ENCODE measurements at regions not wholly inside any gene's neighbourhood (a gene's known extent, or its start where the extent isn't known, plus 50 kb on each side); places are given as distances from the start of the nearest gene placed in this dataset.
"Not testable (repeated sequence)": the region's sequence is repeated elsewhere in the genome, so short reads cannot be mapped to it uniquely, and the experiment has no call there.

DNA sequence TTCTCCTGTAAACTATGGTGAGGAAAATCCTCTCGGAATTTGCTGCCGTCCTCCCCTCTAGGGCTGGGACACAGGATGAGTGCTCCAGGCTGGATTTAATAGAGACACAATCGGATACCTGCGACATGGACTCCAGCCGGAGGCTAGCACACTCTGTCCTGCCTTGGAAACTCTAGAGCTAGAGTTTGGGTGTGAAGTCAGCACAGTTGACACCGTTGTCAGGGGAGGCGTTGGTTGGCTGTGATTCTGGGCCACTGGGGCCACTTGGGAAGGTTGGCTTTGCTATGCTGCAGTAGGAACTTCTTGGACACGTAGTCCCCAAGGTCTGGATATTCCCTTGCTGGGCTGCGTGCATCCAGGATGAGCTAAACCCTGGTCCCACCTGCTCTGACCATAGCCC, 169.4 kb downstream of the NRN1 start:
- DNase-seq (ENCODE audit: low read depth) = no peak

DNA sequence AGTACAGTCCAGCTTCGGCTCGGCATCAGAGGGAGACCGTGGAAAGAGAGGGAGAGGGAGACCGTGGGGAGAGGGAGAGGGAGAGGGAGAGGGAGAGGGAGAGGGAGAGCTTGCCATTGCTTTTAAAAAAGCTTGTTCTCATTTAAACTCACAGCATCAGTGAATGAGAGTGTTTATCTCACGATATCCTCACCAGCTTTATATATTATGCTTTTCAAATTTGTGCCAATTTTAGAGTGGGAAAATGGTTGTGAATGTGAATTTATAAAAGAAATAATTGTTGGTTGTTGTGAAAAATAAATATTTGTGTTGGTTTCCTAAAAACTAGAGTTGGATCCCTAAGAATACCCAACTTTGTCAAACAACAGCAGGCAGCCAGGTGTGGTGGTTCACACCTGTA, 170.1 kb downstream of the NRN1 start:
- not testable (repeated sequence) for DNase-seq (ENCODE audit: low read depth)

DNA sequence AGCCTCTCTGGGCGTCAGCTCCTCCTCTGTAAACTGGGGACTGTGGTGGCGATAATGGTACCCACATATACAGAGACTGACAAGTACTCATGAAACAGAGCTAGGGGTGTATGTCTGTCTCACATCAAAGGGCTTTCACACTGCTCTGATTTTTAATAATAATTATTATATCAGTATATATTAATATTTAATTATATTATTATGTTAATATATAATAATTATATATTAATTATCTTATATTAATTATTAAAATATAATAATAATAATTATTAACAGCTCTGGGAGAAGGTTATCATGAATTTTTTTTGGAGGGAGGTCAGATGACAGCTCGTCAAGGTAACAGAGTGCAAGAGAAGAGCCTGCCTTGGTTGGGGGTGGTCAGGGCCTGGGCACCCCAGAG, 173.6 kb downstream of the NRN1 start:
- no peak for DNase-seq (ENCODE audit: low read depth)

DNA sequence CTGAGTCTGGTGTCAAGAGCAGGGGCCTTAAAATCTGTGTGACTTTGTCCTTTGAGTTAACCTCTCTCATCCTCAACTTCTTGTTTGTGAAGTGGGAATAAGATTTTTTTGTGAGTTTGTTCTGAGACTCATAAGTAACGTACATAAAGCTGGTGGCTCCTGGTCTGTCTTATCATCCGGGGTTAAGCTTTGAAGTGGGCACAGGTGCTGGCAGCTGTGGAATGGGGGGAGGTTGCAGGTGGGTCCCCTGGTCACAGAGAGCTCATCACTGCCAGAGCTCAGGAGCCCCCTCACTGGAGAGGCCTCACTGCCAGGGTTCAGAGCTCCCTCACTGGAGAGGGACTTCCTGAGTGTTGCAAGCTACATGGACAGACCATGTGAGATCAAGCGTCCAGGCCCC, 174.1 kb downstream of the NRN1 start:
- DNase-seq (ENCODE audit: low read depth) = no peak

DNA sequence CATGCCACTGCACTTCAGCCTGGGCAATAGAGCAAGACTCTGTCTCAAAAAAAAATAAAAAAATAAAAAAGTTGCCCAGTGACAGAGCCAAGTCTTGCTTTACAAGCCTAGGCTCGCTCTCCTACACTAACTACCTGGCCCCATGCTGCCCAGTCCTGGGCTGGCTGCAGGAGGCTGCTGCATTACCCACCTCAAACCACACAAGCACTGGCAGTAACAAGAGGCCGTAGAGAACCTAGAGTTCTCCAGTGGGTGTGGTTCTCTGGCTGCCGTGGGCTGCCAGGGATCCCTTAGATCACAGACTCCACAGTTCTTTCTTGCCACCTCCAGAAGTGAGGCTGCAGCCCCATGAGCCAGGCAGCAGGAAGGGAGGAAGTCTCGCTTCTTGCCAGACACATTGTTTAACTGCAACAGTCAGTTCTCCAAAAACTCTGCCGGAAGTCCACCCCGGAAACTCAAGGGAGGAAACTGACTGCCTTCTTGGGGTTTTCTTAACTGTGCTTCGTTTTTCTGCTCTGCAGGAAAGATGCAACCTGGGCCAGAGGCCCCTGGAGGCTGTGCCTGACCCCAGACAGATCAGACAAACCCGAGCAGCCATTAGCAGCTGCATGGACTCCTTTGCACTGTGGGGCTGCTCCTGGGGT, 175.4 kb downstream of the NRN1 start:
- peak; percentile 30 for DNase-seq (ENCODE audit: low read depth)

DNA sequence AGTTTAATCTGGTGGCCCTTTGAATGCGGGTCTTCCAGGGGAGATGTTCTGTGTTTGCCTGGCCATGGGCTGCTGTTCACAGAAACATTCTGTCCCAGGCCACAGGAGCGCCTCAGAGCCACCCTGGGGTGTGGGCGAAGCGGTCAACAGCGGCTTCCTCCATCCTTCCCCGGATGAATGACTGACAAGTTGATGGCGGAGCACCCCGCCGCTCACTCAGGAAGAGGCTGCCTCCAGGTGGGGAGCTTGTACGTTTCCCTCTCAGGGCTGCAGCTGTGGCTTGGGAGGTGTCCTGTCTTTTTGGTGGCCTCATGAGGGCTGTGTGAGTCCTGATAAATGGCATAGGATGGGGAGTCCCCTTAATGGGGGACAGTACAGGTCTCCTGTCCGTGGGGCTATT, 178.4 kb downstream of the NRN1 start:
- DNase-seq (ENCODE audit: low read depth) = no peak

DNA sequence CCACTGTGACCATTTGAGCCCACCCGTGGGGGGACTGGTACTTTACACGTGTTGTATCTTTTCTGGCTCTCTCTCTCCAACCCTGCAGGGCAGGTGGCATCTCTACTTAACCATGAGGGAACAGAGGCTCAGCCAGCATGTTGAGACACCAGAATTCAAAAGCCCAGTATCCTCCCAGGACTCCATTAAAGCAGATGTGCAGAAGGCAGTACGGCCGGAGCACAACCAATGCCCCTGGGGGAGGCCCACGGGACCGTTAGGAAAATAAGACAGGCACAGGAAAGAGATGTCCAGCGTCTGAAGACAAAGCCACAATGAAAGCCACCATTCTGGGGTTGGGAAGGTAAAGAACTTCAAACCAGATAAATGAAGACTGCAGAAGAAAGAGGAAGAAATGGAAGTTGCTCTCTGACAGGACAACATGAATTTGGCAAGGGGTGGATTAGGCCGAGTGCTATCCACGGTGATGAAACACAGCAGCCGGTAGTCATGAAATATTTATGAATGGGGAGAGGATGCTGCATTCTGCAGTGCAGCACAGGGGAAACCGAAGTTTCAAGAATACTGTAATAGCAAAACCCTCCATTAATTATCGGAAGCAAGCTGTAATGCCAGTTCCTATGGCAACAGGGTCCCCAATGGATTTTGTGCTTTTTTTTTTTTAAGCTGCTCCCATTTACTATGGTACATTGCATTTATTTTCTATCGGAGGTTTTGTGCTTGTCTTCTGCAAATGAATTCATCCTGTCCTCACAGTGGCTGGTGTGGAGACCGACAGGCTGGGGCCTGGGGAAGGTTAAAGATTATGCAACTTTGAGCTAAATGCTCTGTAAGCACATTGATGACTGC, 179.4 kb downstream of the NRN1 start:
- DNase-seq (ENCODE audit: low read depth) = no peak

DNA sequence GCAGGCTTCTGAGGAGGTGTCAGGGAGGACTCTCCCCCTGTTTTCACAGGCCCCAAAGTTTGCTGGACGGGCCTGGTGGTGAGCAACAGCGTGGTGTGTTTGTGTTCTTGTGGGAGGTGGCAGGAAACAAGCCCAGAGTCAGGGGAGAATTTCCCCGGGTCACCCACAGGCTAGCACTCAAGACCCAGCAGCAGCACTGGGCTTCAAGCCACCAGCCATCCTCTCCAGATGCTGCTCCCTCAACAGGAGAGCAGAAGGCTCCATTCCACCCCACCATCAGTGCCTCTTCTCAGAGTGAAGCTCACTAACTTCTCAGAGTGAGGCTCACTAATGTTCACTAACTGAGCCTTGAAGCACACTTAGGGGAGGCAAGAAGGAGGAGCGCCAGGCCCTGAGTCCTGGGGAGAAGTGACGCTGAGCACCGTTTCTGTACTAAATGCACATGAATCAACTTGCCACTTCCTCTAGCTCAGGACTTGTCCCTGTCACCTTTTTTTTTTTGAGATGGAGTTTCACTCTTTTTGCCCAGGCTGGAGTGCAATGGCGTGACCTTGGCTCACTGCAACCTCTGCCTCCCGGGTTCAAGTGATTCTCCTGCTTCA, 182.2 kb downstream of the NRN1 start:
- not testable (repeated sequence) for DNase-seq (ENCODE audit: low read depth)
